AG09319 (cell line): ENCODE measurements at regions not wholly inside any gene's neighbourhood (a gene's known extent, or its start where the extent isn't known, plus 50 kb on each side); places are given as distances from the start of the nearest gene placed in this dataset.
A peak's percentile ranks its signal among the peaks of the same experiment; 100 is the strongest.

Experiments used
- DNase-seq: peaks from one replicate; pipeline ENCODE4 v3.0.0-alpha.2; 2010; ENCODE audit warnings: low read depth; ENCODE audit errors: extremely low read depth
- CTCF ChIP-seq: IDR thresholded peaks from 2 replicates; pipeline ENCODE4 v1.5.1; 2011; ENCODE audit warnings: low read depth, mild to moderate bottlenecking, inconsistent platforms, low read length, moderate library complexity

- no peak for DNase-seq
- TF ChIP-seq CTCF: no peak
Observed at GRCh38 chr5:71865665-71866320, 146.7 kb downstream of the CARTPT start.

GRCh38 chr5:71872311-71872864, 153.3 kb downstream of the CARTPT start:
- TF ChIP-seq CTCF: no peak
- no peak for DNase-seq

- TF ChIP-seq CTCF: no peak
- no peak for DNase-seq
Observed at GRCh38 chr5:71873191-71873591, 154.1 kb downstream of the CARTPT start.

- no peak for DNase-seq
- no peak for TF ChIP-seq CTCF
Observed at GRCh38 chr5:71874521-71874920, 155.4 kb downstream of the CARTPT start.

DNA sequence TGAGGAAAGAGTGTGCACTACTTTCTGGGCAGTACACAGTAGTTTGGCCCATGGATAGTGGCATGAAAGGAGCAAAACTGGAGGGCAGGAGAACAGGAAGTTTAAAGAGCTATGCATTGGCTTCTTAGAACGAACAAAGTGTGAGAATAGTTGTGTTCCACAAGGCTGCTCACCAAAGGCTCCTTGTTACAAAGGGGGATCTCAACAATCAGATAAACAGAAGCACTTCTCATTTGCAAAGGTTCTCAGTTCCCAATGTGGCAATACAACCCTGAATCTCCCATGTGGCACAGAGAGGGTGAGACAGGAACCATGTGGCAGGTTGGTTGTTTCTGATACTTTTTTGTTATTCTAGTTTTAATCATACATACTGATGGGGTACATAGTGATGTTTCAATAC, 158.4 kb downstream of the CARTPT start:
- no peak for TF ChIP-seq CTCF
- DNase-seq: no peak

DNA sequence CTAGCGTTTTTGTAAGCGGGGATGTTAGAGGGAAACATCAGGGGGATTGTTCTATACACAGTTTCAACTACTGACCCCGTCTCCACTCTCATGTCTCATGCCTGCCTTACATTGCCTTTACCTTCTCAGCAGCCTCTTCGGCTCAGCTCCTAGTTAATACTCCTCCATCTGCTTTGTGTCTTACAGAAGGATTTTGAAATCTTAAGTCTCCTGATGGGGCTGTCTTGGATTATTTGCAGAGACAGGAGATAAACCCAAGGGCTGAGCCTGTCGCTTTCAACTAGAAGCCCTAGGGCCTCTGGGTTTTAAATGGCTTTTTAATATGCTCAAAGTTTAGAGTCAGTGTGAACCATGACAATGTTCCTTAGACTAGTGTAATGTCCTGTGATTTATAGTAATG, 161.5 kb downstream of the CARTPT start:
- DNase-seq: no peak
- no peak for TF ChIP-seq CTCF

GRCh38 chr5:71882826-71883741, 164.0 kb downstream of the CARTPT start:
- TF ChIP-seq CTCF: no peak
- peak; percentile 28 for DNase-seq
